ENCODE measurements at regions not wholly inside any gene's neighbourhood (a gene's known extent, or its start where the extent isn't known, plus 50 kb on each side); places are given as distances from the start of the nearest gene placed in this dataset.

DNA sequence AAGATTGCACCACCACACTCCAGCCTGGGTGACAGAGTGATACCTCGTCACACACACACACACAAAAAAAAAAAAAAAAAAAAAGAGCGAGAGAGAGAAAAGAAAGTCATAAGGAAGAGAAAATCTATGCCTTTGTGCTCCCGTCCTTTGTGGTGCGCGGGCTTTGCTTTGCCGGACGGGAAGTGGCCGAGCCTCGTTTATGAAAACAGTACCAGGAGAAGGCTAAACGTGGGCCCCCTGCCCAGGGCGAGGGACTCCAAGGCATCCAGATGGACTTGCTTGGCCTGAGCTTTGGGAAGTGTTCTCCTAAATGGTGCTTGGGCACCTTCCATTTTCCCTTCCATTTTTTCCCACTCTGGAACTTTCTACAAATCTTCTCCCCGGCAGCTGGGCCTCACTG, 109.3 kb upstream of the LRPAP1 start:
- TF ChIP-seq, protein P1, sequence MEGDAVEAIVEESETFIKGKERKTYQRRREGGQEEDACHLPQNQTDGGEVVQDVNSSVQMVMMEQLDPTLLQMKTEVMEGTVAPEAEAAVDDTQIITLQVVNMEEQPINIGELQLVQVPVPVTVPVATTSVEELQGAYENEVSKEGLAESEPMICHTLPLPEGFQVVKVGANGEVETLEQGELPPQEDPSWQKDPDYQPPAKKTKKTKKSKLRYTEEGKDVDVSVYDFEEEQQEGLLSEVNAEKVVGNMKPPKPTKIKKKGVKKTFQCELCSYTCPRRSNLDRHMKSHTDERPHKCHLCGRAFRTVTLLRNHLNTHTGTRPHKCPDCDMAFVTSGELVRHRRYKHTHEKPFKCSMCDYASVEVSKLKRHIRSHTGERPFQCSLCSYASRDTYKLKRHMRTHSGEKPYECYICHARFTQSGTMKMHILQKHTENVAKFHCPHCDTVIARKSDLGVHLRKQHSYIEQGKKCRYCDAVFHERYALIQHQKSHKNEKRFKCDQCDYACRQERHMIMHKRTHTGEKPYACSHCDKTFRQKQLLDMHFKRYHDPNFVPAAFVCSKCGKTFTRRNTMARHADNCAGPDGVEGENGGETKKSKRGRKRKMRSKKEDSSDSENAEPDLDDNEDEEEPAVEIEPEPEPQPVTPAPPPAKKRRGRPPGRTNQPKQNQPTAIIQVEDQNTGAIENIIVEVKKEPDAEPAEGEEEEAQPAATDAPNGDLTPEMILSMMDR (IDR thresholded peaks at IDR 0.05; ENCODE audit: low read depth, low read length): no peak
- TF ChIP-seq POLR2A (IDR thresholded peaks at IDR 0.05; ENCODE audit: extremely low read depth, insufficient read length): no peak
